OCI-LY3 (cell line): ENCODE measurements at regions not wholly inside any gene's neighbourhood (a gene's known extent, or its start where the extent isn't known, plus 50 kb on each side); places are given as distances from the start of the nearest gene placed in this dataset.

Source experiments
- EZH2phosphoT487 ChIP-seq: fragments of 200-600 bp; shearing (Covaris generic); IDR thresholded peaks from 2 replicates; pipeline ENCODE4 v1.6.1; 2018; ENCODE audit warnings: antibody characterized with exemption, mixed run types, low read depth
- TF ChIP-seq, protein P1 (sequence below): fragments of 200-600, 300-600 bp; sonication (generic); IDR thresholded peaks from 2 replicates; pipeline ENCODE4 v1.5.1; 2014; ENCODE audit warnings: antibody characterized with exemption, low read length, low read depth

DNA sequence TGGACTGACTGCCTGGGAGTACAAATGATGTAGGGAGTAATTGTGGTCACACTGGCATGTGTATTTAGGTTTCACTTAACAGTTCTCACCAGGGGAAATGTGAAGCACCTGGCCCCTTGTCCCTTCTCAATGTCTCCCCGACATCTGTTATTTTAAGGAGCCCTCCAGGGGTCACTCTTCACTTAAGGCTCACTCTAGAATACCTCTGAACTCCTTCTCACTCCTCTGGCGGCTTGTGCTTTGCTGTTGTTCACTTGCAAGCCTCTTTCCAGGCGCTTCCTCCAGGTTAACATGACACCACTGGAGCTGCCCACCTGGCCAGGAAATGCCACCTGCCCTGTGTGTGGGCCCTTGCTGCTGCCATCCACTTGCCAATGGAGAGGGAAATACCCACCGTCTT lies 56.5 kb upstream of the GZMB start:
- TF ChIP-seq, protein P1, sequence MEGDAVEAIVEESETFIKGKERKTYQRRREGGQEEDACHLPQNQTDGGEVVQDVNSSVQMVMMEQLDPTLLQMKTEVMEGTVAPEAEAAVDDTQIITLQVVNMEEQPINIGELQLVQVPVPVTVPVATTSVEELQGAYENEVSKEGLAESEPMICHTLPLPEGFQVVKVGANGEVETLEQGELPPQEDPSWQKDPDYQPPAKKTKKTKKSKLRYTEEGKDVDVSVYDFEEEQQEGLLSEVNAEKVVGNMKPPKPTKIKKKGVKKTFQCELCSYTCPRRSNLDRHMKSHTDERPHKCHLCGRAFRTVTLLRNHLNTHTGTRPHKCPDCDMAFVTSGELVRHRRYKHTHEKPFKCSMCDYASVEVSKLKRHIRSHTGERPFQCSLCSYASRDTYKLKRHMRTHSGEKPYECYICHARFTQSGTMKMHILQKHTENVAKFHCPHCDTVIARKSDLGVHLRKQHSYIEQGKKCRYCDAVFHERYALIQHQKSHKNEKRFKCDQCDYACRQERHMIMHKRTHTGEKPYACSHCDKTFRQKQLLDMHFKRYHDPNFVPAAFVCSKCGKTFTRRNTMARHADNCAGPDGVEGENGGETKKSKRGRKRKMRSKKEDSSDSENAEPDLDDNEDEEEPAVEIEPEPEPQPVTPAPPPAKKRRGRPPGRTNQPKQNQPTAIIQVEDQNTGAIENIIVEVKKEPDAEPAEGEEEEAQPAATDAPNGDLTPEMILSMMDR: peak; percentile 64
- TF ChIP-seq EZH2phosphoT487: no peak
